ENCODE measurements at regions not wholly inside any gene's neighbourhood (a gene's known extent, or its start where the extent isn't known, plus 50 kb on each side); places are given as distances from the start of the nearest gene placed in this dataset.

DNA sequence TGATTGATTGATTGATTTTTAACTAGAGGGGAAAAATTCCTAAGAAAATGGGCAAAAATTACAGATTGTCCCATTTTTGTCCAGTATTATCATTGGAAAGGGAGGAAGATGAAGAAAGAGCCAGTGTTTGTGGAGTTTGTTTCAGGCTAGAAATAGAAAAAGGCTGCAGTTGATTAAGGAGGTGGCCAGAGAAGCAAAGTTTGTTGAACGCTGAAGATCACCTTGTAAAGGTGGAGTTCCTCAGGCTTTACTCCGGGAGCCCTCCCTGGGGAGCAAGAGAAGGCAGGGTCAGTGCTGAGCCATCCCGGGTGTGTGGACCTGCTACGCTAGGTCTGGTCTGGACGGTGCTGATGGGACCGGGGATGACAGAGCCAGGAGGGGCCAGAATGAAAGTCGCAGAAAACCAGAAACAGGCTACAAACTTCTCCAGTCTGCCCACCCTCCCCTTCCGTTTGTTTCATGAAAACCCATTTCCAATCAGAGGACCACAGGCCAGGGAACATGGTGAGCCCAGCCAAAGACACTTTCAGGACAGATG lies 222.6 kb upstream of the FOXF1 start:
- DNase-seq = no peak

DNA sequence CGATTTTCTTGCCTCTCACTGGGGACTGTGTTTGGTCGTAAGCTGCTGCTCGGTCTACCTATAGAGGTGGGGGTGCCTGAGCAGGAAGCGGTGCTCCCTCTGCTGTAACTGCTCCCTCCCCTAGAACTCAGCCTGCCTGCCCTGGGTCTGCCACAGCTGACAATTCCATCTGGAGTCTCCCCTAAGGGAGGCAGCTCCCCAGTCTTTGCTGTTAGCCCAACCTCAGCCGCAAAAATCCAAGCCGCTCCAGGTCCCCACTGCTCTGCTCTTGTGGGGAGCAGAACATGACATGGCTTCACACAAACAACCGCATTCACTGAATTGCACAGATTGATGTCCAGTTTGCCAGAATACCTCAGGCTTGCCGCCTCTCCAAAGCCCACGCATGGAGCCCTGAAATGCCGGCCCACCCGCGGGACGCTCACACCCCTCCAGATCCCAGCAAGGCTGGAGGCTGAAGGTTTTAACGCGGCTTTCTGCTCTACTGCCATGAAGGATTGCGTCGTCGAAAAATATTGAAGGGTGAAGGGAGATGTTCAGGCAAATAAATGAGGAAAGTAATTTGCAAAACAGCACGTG lies 221.5 kb upstream of the FOXF1 start:
- DNase-seq = no peak

DNA sequence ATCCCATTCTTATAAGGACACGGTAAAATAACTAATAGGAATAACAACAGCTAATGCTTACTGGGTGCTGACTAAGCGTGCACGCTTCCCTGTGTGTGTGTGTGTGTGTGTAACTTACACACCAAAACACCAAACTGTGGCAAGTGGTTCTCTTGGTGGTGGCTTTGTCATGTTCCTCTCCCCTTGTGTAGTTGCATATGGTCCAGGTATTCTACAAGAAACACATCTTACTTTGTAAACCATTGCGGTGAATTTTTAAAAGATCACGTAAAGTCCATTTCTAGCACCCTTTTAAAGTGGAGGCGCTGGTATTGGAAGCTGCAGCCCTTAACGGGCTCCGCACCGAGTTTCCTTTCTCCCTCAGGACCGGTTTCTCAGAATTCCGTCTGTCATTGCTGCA lies 221.0 kb upstream of the FOXF1 start:
- DNase-seq = no peak

DNA sequence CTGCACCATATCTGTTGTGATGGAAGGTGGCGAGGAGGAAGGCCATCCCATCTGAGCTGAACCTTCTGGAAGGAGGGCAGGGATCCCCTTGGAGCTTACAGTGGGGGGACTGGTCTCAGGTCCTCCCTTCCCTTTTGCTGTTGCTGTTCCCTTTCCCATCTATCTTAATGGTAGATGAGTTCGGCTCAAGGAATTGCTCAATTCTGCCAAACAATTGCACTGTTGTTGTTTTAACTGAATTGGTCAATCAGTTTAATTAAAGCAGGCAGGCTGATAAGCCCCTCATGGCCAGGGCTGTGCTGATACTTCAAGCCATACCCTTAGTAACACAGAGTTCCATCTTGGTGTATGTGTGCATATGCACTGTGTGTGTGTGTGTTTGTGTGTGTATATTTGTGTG lies 220.4 kb upstream of the FOXF1 start:
- DNase-seq = no peak

- DNase-seq = no peak
Measured at GRCh38 chr16:86291491-86291890, 218.8 kb upstream of the FOXF1 start.

GRCh38 chr16:86292171-86292775 lies 218.1 kb upstream of the FOXF1 start:
- no peak for DNase-seq

DNA sequence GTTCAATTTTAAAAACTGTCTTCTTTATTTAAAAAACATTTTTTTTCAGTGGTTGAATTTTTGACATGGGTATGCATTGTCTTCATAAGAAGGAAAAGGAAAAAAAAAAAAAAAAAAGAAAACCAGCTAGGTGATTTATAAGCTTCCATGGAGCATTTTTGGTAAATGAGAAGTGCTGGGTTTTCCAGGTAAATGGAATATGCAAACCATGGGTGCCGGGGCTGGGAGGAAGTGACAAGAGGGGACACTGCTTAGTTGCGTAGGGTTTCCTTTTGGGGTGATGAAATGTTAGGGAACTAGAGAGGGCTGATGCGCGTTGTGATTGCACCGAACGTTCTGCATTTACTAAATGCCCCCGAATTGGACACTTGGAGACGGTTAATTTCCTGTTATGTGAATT lies 217.4 kb upstream of the FOXF1 start:
- DNase-seq = no peak

GRCh38 chr16:86293906-86294305 lies 216.4 kb upstream of the FOXF1 start:
- DNase-seq = no peak

DNA sequence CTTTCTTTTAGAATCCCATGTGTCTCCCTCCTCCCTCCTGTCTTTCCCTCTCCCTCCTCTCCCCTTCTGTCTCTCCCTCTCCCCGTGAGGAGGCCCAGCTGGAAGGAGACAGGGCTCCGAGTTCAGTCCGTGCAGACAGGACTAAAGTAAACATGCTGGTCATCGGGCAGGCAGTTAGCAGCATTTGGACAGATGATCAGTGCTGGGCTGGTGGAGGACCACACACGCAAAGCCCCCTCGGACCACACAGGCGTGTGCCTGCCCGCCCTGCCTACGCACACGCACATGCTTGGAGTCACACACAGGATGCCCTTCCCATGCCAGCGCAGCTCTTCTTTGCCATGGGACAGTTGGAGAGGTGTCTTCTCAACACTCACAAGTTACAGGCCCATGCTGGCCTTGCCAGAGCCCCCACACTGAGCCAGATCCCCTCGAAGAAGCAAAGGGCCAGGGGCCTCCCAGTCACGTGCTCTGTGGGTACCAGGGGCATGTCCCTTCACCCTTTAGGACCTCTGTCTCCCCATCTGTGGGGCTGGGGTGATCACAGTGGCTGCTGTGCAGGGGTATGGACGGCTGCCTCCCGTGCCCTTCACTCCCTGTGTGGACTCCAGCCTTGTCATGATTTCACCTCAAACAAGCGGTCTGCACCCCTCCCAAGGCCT lies 215.7 kb upstream of the FOXF1 start:
- no peak for DNase-seq

- no peak for DNase-seq
Measured at GRCh38 chr16:86296256-86296655, 214.1 kb upstream of the FOXF1 start.

- DNase-seq = no peak
Measured at GRCh38 chr16:86297391-86297790, 212.9 kb upstream of the FOXF1 start.

- DNase-seq = no peak
Measured at GRCh38 chr16:86297866-86298757, 212.2 kb upstream of the FOXF1 start.

DNA sequence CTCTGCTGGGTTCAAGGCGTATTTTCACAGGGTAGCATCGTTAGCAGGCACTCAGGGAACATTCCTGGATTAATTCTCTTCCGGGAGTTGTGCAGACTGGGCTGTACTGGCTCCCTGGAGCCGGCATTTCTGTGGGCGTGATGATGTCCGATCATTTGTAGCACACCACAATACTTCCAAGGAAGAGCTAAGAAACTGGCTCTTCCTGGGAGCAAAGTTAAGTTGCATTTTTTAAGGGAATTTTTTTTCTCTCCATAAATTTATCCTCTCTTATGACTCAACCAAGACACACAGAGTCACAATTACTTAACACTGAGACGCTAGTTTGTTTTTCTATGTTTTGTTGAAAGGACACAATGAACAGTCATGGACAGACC lies 211.6 kb upstream of the FOXF1 start:
- DNase-seq = no peak

GRCh38 chr16:86299882-86300610 lies 210.3 kb upstream of the FOXF1 start:
- no peak for DNase-seq

DNA sequence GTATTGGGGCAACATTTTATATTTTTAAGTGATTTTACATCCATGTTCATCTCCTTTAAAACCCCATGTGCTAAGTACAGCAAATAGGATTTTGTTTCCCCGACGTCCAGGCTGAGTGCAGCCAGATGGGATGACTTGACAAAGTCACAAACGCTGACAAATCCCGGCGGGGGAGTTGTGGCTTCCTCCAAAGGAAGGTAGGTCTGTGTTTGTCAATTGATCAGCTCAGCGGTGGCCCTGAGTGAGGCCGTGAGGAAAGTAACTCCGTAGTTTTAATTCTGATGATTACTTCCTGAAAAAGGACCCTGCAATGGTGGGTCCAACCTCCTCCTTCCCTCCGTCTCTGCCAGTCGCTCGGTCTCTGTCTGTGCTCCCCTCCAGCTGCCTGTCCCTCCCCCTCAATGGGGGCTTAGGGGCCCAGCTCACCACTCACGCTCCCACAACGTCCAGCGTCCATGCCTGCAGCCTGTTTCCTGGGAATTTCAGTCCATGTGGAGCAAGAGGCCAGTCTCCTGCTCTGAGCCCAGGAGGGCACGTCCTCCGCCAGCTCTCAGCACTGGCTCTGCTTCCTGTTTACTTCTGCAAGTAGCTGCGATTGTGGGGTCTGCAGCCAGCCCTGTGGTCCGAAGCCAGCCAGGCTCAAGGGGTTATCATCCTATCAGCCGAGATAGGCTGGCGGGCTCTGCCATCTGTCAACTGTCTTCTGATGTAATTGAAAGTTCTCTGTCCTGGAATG lies 209.4 kb upstream of the FOXF1 start:
- no peak for DNase-seq

DNA sequence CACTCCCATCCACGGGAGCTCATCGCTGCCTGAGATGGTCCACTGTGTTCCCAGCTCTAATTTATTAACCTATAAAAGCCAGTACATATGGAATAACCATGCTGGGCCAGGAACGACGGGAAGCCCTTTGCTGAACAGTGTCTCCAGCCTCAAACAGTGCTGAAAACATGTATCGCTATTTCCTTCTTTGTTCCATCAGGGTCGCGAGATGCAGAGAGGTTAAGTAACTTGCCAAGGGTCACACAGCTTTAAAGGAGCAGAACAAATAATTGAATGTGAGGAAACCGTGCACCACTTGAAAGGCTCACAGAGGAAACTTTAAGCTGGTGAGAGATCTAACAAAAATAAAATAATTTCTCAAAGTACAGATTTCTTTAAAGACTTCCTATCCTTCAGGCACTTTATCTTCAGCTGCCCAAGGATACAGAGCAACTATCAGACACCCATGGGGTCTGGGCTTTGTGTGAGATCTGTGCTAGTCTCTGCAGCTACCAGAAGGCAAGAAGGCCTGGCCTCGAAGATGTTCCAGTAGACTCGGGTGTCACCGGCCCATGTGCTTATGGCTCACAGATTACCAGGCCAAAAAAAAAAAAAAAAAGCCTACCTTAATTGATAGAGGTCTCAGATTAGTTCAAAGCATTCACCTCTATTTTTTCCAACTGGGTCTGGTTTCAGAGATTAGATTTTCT lies 207.8 kb upstream of the FOXF1 start:
- DNase-seq = no peak

GRCh38 chr16:86303787-86304678 lies 206.3 kb upstream of the FOXF1 start:
- DNase-seq = no peak

DNA sequence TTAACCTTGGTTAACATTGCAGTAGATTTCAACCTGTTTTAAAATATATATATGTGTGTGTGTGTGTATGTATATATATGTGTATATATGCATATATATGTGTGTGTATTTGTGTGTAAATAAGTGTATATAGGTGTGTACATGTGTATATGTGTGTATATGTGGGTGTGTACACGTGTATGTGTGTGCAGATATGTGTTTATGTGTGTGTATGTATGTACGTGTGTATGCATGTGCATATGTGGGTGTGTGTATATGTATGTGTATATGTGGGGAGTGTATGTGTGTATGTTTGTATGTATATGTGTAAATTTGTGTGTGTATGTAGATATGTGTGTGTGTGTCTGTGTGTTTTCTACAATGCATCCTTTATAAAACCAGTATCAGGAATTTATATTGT lies 205.5 kb upstream of the FOXF1 start:
- DNase-seq = no peak

DNA sequence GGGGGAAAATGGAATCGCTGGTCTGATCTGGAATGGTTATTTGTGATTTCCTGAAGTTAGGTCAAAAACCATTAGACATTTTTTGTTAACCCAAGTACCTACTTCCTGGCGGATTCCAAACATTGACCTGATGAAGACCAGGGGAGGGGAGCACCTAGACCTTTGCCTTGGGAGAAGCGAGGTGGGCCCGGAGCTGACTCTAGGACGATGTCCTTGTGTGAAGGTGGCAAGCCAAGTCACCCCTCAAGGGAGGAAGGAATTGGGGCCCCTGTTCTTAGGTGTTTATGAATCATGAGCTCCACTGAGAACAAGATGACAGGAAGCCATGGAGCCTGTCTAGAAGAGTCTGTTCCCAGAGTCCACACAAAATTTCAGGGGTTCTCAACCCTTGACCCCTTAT lies 204.9 kb upstream of the FOXF1 start:
- DNase-seq = no peak

DNA sequence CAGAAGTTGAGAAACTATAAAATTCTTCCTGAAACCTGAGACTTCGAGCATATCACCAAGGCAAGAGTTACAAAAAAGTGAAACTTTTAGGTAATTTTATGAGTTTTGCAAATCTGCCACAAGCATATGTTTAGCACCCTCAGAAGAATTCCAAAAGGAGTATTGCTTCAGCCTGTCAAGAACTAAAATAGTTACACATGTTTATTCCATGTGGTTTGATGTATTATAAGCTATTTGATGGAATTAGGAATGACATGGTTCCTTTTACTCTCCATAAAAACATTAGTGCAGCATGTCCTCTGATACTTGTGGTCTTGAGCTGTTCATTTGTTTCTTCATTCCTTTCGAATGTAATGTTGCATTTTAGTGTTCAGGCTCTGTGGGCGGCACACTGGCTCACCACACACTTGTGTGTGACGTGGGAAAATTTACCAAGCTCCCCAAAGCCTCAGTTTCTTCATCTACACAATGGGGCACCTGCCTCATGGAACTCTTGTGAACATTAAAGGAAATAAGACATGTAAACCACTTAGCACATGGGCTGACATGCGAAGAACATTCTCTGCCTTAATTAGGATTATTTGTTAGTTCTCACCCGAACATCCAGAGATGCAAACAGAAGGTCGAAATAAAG lies 204.2 kb upstream of the FOXF1 start:
- DNase-seq = no peak

Data from NCI-H2029 treated with DMSO at 0.1 percent for 48 hours (cell line).